LHCN-M2 (cell line): ENCODE measurements at regions not wholly inside any gene's neighbourhood (a gene's known extent, or its start where the extent isn't known, plus 50 kb on each side); places are given as distances from the start of the nearest gene placed in this dataset.
A peak's percentile ranks its signal among the peaks of the same experiment; 100 is the strongest.

Experiments used
- DNase-seq: peaks from one replicate; pipeline ENCODE4 v3.0.0-alpha.2; 2012; ENCODE audit warnings: low read depth

DNA sequence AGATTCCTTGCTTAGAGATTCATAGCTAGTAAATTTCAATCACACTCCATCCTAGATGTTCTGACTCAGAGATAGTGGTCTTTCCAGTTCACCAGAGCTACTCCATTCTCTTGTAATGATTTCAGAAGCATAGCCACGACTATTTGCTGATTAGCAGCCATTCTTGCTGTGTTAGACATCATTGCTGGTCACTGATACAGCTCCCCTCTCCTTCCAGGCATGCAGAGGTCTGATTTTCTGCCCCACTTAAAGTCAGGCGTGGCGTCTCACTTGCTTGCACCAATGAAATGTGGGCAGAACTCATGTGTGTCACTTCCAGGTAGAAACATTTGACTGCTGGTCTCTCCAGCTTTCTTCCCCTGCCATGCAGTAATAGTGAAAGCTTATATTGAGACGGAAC, 168.9 kb upstream of the JARID2 start:
- DNase-seq = no peak

DNA sequence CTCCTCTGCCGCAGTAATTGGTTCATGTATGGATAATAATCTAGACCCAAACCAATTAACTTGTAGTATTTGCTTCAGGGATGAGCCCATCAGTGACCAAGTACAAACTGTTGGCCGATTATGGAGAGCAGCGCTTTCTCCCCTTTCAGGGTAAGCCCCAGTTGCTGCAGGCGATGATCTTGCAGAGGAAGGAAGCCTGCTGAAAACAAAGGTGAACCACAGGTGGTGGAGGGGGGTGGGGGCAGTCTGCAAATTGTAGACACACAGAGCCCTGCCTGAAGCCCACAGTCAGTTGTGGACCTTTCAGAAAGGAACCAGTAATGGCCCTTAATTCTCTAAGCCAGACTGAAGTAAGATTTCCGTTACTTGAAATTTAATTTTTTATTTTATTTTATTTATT, 167.9 kb upstream of the JARID2 start:
- no peak for DNase-seq

DNA sequence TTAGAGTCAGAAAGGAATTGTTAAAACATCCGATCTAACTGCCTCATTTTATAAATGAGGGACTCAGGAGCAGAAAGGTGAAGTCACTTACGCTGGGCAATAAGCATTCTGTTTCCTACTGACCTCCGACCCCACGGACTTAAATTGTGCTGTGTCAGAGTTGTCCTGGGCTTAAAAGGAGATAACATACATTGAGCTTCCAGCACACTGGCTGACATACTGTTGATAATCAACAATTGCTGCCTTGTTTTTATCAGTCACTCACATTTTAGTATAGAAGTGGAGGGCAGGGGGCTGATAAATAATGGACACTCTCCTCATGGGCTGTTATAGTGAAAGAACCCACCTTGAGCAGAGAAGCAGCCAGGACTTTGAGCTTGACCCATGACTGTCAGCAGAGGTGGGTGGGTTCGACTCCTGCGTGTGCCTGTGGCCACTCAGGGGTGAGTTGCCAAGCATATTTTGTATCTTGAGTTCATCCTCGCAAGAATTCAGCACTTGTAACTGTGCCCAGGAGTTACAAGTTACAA, 166.5 kb upstream of the JARID2 start:
- DNase-seq = no peak

DNA sequence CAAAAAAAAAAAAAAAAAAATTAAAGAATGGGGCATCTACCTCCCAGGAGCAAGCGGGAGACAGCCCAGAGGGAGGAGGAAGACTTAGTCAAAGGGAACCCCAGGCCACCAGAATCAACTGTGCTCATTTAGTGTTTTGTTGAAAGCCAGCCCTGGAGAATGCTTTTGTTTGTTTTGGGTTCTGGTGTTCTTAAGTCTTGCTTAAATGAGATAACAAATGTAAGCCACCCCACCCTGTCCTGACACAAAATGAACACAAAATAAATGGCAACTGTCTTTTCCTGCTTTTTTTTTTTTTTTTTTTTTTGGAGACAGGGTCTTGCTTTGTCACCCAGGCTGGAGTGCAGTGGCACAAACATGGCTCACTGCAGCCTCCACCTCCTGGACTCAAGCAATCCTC, 165.0 kb upstream of the JARID2 start:
- no peak for DNase-seq

DNA sequence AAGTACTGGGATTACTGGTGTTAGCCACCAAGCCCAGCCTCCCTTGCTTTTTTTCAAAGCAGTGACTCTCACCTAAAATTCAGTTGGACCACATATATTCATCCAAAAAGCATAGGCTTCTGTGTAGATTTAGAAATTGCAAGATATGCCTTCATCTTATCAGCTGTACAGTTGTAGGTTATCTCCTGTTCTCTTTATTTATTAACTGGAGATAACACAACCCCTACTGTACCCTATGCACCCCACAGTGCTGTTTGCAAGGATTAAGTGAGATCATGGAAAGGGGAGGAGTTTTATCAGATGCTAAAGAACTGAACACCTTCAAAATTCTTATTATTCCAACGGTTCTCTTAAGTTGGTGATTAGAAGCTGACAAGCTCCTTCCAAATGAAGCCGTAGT, 164.4 kb upstream of the JARID2 start:
- DNase-seq = no peak

DNA sequence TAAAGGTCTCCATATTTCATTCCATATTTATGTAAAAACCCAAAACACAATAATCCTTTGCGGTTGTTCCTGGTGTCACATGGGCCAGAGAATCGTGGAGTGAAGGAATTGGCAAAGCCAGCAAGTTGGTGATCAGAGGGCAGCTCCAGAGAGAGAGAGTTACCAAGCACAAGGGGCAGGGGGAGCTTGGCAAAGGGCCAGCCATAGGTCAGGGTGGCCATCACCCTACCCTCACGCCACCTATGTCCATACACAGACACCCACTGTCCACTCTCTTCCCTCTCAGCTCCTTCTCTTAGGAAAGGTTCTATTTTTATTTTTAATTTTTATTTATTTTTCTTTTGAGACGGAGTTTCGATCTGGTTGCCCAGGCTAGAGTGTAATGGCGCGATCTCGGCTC, 163.2 kb upstream of the JARID2 start:
- DNase-seq = no peak

DNA sequence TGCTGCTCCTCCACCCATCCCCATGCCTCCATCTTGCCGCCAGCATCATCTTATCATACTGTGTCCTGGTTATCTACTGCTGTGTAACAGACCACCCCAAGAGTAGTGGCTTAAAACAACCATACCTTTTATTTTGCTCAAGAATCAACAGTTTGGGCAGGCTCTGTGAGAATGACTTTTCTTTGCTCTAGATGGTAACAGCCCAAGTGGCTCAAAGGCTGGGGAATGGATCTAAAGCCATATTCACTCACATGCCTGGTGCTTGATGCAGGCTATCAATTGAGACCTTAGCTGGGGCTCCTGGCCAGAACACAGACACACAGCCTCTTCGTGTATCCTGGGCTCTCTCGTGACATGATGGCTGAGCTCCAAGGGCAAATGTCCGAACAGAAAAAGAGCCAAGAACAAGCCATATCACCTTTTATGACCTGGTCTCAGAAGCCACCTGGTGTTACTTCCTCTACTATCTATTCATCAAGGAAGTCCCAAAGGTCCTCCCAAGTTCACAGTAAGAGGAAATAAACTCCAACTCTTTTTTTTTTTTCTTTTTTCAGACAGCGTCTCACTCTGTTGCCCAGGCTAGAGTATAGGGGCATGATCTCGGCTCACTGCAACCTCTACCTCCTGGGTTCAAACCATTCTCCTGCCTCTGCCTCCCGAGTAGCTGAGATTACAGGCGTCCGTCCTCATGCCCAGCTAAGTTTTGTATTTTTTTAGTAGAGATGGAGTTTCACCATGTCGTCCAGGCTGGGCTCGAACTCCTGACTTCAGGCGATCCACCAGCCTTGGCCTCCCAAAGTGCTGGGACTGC, 159.3 kb upstream of the JARID2 start:
- no peak for DNase-seq

DNA sequence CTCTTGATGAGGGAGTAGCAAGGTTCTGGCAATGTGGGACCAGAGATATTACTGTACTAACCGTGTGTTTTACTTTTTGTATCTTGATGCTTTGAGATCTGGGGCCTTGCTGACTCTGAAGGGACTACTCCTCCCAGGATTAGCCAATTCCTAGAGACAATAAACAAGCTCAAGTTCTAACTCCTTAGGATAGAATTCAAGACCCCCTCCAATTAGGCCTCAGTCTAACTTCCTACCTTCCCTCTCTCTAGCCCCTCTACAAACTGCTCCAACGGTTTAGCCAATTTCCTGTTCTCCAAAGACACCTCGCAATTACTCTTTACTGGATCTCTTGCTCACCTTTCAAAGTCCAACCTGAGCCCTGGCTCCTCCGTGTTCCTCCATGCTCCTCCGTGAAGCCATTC, 158.7 kb upstream of the JARID2 start:
- no peak for DNase-seq

DNA sequence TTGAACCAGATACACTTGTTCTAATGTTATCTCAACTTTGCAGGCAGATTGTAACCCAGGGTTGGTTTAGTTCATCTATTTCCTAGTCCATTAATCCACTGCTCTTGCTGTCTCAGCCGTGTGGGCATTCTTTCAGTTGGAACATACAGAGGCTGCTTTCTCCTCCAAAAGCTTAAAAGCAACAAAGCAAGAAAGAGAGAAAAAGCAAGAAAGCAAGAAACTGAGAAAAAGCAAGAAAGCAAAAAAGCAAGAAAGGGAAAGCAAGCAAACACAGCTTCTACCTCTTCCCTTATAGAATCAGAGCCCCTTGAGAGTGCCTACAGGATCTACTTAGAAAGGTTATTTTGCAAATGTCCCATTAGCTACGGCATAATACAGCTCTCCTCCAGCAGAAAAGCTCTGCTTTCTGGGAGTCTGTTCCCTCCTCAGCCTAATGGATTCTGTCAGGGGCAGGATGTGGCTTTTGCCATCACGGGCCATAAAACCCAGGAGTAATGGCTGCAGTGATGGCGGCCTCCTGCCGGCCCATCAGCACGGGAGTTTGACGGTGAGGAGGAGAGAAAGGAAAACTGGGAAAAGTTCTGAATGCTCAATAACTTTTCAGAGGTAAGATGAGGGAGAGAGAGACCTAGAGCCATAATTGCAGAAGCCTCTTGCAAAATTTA, 156.8 kb upstream of the JARID2 start:
- no peak for DNase-seq

DNA sequence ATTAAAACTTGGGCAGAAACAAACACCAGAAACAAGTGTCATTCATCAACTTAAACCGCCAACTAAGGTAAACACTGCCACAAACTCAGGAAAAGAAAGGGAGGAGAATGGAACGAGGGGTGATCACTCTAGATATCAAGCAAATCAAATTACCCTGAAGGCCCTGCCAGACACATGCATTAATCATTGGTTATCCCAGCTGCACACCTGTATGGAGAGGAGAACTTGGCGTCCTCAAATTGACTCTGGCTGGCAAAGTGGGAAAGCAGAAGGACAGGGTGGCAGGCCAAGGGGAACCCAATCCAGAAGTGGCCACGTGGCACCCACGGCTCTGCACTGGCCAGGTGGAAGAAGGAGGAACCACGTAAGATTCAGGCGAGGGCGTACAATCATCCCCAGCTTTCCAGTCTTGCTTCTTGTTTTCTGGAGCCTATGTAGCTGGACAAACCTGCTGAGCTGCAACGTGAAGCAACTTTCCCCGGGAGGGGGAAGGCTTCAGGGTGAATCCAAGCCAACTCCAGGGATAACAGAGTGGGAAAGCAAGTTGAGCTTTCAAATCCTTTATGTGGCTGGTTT, 156.2 kb upstream of the JARID2 start:
- DNase-seq = no peak

DNA sequence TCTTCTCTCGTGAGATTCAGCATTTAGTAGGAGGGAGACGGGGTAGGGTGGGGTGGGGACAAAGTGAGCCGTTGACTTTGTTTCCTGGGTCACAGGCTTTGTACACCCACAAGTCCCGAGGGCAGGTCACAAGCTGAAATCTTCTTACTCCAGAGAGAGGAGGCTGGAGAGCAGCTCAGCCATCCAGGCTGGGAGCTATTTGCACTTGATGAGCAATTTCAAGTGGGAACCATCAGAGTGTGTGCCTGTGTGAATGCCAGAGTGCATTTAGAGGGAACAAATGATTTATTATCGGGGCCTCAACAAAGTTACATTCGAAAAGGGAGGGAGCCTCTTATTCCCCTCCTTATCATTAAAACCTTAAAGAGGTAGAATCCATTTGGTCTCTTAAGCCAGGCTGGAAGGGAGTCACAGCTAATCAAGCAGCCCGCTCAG, 155.7 kb upstream of the JARID2 start:
- no peak for DNase-seq

DNA sequence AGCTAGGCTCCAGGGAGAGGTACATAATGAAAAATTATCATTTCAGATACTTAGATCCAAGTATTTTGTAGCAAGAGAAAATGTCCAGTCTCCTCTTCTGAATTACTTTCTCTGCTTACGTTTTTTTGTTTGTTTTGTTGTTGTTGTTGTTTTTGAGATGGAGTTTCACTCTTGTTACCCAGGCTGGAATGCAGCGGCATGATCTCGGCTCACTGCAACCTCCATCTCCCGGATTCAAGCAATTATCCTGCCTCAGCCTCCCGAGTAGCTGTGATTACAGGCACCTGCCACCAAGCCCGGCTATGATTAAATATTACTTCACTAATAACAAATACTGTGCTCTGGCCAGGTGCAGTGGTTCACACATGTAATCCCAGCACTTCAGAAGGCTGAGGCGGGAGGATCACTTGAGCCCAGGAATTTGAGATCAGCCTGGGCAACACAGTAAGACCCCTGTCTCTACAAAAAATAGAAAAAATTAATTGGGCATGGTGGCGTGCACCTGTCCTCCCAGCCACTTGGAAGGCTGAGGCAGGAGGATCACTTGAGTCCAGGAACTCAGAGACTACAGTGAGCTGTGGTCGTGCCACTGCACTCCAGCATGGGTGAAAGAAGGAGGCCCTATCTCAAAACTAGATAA, 155.0 kb upstream of the JARID2 start:
- no peak for DNase-seq

DNA sequence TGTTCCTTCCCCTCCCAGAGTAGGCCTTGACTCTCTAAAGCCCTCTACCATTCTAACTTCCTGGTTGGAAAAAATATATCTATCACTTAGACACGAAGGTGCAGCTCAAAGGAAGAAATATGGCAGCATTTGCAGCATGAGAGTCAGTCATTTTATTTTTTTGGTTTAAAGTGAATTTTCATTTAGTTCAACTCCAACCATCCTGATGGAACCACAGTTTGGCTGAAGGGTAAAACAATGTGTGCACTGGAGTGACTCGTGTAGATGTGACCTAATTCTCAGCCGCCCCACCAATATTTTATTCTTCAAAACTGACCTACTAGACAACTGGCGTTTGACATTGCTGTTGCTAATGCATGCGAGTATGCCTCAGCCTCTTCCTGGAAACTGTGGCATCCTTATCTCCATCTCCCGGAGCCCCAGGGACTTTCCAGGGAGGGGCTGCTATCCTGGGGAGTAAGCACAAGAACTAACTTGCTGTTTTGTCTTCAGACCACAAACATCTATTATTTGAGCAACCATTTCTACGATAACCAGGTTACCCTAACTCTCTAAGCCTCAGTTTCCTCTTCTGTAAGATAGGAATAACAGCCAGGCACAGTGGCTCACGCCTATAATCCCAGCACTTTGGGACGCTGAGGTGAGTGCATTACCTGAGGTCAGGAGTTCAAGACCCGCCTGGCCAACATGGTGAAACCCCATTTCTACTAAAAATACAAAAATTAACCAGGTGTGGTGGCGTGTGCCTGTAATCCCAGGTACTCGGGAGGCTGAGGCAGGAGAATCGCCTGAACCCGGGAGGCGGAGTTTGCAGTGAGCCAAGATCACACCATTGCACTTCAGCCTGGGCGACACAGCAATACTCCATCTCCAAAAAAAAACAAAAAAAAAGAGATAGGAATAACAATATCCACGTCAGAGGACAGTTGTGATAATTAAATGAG, 148.7 kb upstream of the JARID2 start:
- peak; percentile 8 for DNase-seq

DNA sequence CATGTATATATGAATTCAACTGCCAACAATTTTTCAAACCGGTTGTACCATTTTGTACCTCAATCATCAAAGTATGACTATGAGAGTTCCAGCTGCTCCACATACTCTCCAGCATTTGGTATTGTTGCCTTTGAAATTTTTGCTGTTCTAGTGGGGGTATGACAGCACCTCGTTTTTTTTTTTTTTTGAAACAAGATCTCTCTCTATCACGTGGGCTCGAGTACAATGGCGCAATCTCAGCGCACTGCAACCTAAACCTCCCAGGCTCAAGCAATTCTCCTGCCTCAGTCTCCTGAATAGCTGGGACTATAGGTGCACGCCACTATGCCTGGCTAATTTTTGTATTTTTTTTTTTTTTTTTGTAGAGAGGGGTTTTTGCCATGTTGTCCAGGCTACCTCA, 144.7 kb upstream of the JARID2 start:
- no peak for DNase-seq

DNA sequence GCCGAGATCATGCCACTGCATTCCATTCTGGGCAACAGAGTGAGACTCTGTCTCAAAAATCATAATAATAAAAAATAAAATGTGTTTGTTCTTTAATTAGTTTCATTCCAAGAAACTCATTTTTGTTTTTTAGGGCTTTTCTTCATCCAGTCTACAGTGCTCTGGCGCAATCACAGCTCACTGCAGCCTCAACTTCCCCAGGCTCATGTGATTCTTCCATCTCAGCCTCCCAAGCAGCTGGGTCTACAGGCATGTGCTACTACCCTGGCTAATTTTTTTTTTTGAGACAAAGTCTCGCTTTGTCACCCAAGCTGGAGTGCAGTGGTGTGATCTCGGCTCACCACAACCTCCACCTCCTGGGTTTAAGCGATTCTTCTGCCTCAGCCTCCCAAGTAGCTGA, 143.6 kb upstream of the JARID2 start:
- DNase-seq = no peak

DNA sequence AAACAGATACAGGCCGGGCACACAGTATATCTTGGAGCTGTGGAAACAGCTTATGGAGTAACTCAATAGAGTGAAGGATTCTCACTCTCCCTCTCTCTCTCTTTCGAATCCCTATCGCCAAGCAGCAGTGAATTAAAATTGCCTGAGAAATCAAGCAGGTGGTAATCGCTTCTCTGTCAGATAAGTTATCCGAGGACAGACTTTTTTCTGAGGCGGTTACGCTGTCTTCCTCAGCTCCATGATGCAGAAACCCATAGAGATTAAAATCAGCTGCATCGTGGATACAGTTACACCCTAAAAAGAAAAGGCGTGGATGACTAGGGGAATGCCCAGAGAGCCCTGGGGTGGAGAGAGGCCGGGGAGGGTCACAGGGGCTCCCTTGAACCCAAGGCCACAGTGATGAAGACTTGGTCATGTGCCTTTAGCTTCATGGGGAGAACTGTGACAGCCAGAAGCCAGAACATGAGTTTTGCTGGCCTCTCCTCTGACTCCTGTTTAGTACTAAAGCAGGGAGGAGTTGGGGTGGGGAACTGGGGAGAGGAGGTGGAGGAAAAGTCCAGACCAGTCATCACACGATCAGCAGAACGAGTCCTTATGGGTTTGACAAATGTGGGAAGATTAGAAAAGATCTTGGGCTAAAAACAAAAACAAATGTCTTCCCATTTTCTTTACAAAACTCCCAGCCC, 138.8 kb upstream of the JARID2 start:
- no peak for DNase-seq

DNA sequence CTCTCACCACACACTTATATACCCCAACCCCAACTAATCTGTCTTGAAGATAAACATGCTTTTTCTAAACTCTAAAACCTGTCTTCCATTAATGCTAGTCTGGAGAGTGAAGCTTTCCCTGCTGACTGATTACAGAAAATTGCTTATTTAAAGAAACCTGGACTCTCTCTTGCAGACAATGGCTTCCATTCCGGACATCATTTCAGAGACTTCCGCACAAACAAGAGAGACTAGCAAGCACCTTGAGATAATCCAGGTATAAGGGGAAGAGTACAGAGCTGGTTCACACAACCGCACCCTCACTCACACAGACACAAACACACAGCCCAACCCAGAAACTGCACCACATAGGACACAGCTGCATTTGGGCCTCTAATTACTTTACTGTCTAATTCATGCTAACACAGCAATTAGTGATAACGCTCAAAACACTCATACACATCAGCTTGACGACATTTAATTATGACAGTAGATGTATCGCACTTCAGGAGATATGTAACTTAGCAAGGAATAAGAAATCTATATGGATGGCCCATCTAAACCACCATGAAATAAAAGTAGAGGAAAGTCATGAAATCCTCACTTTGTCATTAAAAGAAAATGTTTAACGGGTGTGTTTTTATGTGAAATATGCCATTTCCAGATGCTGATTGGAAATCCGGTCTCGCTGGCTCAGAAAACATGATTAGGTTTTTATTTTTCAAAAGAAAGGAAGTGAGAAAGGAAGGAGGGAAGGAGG, 138.1 kb upstream of the JARID2 start:
- no peak for DNase-seq

DNA sequence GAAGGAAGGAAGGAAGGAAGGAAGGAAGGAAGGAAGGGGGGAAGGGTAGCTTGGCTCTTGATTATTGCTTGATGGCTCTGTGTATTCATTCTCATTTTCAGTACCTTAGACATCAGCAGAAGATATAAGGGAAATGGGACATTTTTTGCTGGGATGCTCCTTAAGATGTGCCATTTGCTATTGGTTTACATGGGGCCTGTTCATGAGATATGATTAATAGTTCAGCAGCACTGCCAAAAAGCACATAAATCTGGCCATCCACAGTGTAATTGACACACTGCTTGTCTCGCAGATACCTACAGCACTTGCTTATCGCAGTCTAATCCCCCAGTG, 137.5 kb upstream of the JARID2 start:
- no peak for DNase-seq

DNA sequence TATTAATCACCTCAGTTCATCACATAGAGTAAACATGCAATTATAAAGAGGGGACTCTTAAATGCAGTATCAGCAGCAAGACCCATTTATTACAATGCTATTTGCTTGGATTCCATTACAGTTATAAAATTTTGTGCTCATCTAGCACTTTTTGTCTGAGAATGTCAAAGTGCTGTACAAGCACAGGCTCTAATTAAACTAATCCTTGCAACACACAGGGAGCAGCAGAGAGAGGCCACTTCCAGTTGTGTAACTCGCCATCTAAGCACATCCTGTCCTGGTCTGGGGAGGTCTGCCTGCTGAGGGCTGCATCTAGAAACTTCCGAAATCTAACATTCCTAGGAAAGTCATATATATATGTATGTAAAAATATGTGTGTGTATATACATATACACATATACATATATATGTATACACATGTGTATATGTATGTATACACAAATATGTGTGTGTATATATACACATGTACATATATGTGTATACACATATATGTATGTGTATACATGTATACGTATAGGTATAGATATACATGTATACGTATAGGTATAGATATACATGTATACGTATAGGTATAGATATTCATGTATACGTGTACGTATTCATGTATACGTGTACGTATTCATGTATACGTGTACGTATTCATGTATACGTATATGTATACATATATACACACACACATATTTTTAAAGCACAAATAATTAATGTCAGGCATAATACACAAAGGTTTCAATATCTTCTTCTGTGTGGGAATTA, 136.4 kb upstream of the JARID2 start:
- no peak for DNase-seq
